ENCODE measurements at regions not wholly inside any gene's neighbourhood (a gene's known extent, or its start where the extent isn't known, plus 50 kb on each side); places are given as distances from the start of the nearest gene placed in this dataset.

GRCh38 chr3:166499636-166500035 lies 662.4 kb upstream of the BCHE start:
- TF ChIP-seq PAX5 (IDR thresholded peaks at IDR 0.05; ENCODE audit: insufficient read depth, low read length, severe bottlenecking) (no peak), TAF1 (IDR thresholded peaks at IDR 0.05; ENCODE audit: low read depth, low read length) (no peak), POU2F2 (IDR thresholded peaks at IDR 0.05; ENCODE audit: low read depth, low read length) (no peak), SPI1 (IDR thresholded peaks at IDR 0.05; ENCODE audit: low read depth, low read length) (no peak), POLR2A (IDR thresholded peaks at IDR 0.05; ENCODE audit: low read depth, low read length) (no peak), POLR2AphosphoS5 (IDR thresholded peaks at IDR 0.05; ENCODE audit: low read depth, low read length) (no peak)
- DNase-seq (ENCODE audit: insufficient read length, low spot score) (no peak), FAIRE-seq (no peak)

GRCh38 chr3:166498446-166498845 lies 661.2 kb upstream of the BCHE start:
- no peak for DNase-seq (ENCODE audit: insufficient read length, low spot score)
- TF ChIP-seq TAF1 (IDR thresholded peaks at IDR 0.05; ENCODE audit: low read depth, low read length) (no peak), POU2F2 (IDR thresholded peaks at IDR 0.05; ENCODE audit: low read depth, low read length) (no peak), POLR2AphosphoS5 (IDR thresholded peaks at IDR 0.05; ENCODE audit: low read depth, low read length) (no peak), PAX5 (IDR thresholded peaks at IDR 0.05; ENCODE audit: insufficient read depth, low read length, severe bottlenecking) (no peak), POLR2A (IDR thresholded peaks at IDR 0.05; ENCODE audit: low read depth, low read length) (no peak), SPI1 (IDR thresholded peaks at IDR 0.05; ENCODE audit: low read depth, low read length) (no peak)
- no peak for FAIRE-seq

GRCh38 chr3:166489826-166490225 lies 652.6 kb upstream of the BCHE start:
- FAIRE-seq (no peak), DNase-seq (ENCODE audit: insufficient read length, low spot score) (no peak)
- TF ChIP-seq POLR2AphosphoS5 (IDR thresholded peaks at IDR 0.05; ENCODE audit: low read depth, low read length), result no peak
- TF ChIP-seq POU2F2 (IDR thresholded peaks at IDR 0.05; ENCODE audit: low read depth, low read length), result no peak
- TF ChIP-seq TAF1 (IDR thresholded peaks at IDR 0.05; ENCODE audit: low read depth, low read length), result no peak
- TF ChIP-seq POLR2A (IDR thresholded peaks at IDR 0.05; ENCODE audit: low read depth, low read length), result no peak
- TF ChIP-seq SPI1 (IDR thresholded peaks at IDR 0.05; ENCODE audit: low read depth, low read length), result no peak
- TF ChIP-seq PAX5 (IDR thresholded peaks at IDR 0.05; ENCODE audit: insufficient read depth, low read length, severe bottlenecking), result no peak

- DNase-seq (ENCODE audit: insufficient read length, low spot score) (no peak), FAIRE-seq (no peak)
- TF ChIP-seq PAX5 (IDR thresholded peaks at IDR 0.05; ENCODE audit: insufficient read depth, low read length, severe bottlenecking) (no peak), POLR2AphosphoS5 (IDR thresholded peaks at IDR 0.05; ENCODE audit: low read depth, low read length) (no peak), POLR2A (IDR thresholded peaks at IDR 0.05; ENCODE audit: low read depth, low read length) (no peak), SPI1 (IDR thresholded peaks at IDR 0.05; ENCODE audit: low read depth, low read length) (no peak), TAF1 (IDR thresholded peaks at IDR 0.05; ENCODE audit: low read depth, low read length) (no peak), POU2F2 (IDR thresholded peaks at IDR 0.05; ENCODE audit: low read depth, low read length) (no peak)
Measured at GRCh38 chr3:166488977-166489672, 651.9 kb upstream of the BCHE start.

GRCh38 chr3:166484470-166484869 lies 647.2 kb upstream of the BCHE start:
- TF ChIP-seq TAF1 (IDR thresholded peaks at IDR 0.05; ENCODE audit: low read depth, low read length) (no peak), PAX5 (IDR thresholded peaks at IDR 0.05; ENCODE audit: insufficient read depth, low read length, severe bottlenecking) (no peak), POU2F2 (IDR thresholded peaks at IDR 0.05; ENCODE audit: low read depth, low read length) (no peak), POLR2AphosphoS5 (IDR thresholded peaks at IDR 0.05; ENCODE audit: low read depth, low read length) (no peak), POLR2A (IDR thresholded peaks at IDR 0.05; ENCODE audit: low read depth, low read length) (no peak), SPI1 (IDR thresholded peaks at IDR 0.05; ENCODE audit: low read depth, low read length) (no peak)
- FAIRE-seq (no peak), DNase-seq (ENCODE audit: insufficient read length, low spot score) (no peak)

GRCh38 chr3:166481340-166481739 lies 644.1 kb upstream of the BCHE start:
- TF ChIP-seq POLR2A (IDR thresholded peaks at IDR 0.05; ENCODE audit: low read depth, low read length) (no peak), POLR2AphosphoS5 (IDR thresholded peaks at IDR 0.05; ENCODE audit: low read depth, low read length) (no peak), PAX5 (IDR thresholded peaks at IDR 0.05; ENCODE audit: insufficient read depth, low read length, severe bottlenecking) (no peak), POU2F2 (IDR thresholded peaks at IDR 0.05; ENCODE audit: low read depth, low read length) (no peak), TAF1 (IDR thresholded peaks at IDR 0.05; ENCODE audit: low read depth, low read length) (no peak), SPI1 (IDR thresholded peaks at IDR 0.05; ENCODE audit: low read depth, low read length) (no peak)
- FAIRE-seq (no peak), DNase-seq (ENCODE audit: insufficient read length, low spot score) (no peak)

GRCh38 chr3:166478356-166478755 lies 641.1 kb upstream of the BCHE start:
- DNase-seq (ENCODE audit: insufficient read length, low spot score), result no peak
- no peak for TF ChIP-seq POU2F2 (IDR thresholded peaks at IDR 0.05; ENCODE audit: low read depth, low read length)
- TF ChIP-seq SPI1 (IDR thresholded peaks at IDR 0.05; ENCODE audit: low read depth, low read length), result no peak
- TF ChIP-seq TAF1 (IDR thresholded peaks at IDR 0.05; ENCODE audit: low read depth, low read length), result no peak
- no peak for TF ChIP-seq POLR2AphosphoS5 (IDR thresholded peaks at IDR 0.05; ENCODE audit: low read depth, low read length)
- no peak for TF ChIP-seq POLR2A (IDR thresholded peaks at IDR 0.05; ENCODE audit: low read depth, low read length)
- TF ChIP-seq PAX5 (IDR thresholded peaks at IDR 0.05; ENCODE audit: insufficient read depth, low read length, severe bottlenecking), result no peak
- no peak for FAIRE-seq

GRCh38 chr3:166473501-166473900 lies 636.3 kb upstream of the BCHE start:
- TF ChIP-seq PAX5 (IDR thresholded peaks at IDR 0.05; ENCODE audit: insufficient read depth, low read length, severe bottlenecking) (no peak), POLR2AphosphoS5 (IDR thresholded peaks at IDR 0.05; ENCODE audit: low read depth, low read length) (no peak), POLR2A (IDR thresholded peaks at IDR 0.05; ENCODE audit: low read depth, low read length) (no peak), SPI1 (IDR thresholded peaks at IDR 0.05; ENCODE audit: low read depth, low read length) (no peak), POU2F2 (IDR thresholded peaks at IDR 0.05; ENCODE audit: low read depth, low read length) (no peak), TAF1 (IDR thresholded peaks at IDR 0.05; ENCODE audit: low read depth, low read length) (no peak)
- FAIRE-seq, result no peak
- DNase-seq (ENCODE audit: insufficient read length, low spot score), result no peak

- no peak for FAIRE-seq
- TF ChIP-seq SPI1 (IDR thresholded peaks at IDR 0.05; ENCODE audit: low read depth, low read length) (no peak), POLR2AphosphoS5 (IDR thresholded peaks at IDR 0.05; ENCODE audit: low read depth, low read length) (no peak), POLR2A (IDR thresholded peaks at IDR 0.05; ENCODE audit: low read depth, low read length) (no peak), POU2F2 (IDR thresholded peaks at IDR 0.05; ENCODE audit: low read depth, low read length) (no peak), PAX5 (IDR thresholded peaks at IDR 0.05; ENCODE audit: insufficient read depth, low read length, severe bottlenecking) (no peak), TAF1 (IDR thresholded peaks at IDR 0.05; ENCODE audit: low read depth, low read length) (no peak)
Measured at GRCh38 chr3:166472015-166472414, 634.8 kb upstream of the BCHE start.

More at GRCh38 chr3:166472015-166472414, 634.8 kb upstream of the BCHE start:
- DNase-seq (ENCODE audit: insufficient read length, low spot score), result no peak
